ENCODE measurements at regions not wholly inside any gene's neighbourhood (a gene's known extent, or its start where the extent isn't known, plus 50 kb on each side); places are given as distances from the start of the nearest gene placed in this dataset.

GRCh38 chr1:115139381-115139780, 50.1 kb upstream of the TSPAN2 start:
- TF ChIP-seq, protein P1, sequence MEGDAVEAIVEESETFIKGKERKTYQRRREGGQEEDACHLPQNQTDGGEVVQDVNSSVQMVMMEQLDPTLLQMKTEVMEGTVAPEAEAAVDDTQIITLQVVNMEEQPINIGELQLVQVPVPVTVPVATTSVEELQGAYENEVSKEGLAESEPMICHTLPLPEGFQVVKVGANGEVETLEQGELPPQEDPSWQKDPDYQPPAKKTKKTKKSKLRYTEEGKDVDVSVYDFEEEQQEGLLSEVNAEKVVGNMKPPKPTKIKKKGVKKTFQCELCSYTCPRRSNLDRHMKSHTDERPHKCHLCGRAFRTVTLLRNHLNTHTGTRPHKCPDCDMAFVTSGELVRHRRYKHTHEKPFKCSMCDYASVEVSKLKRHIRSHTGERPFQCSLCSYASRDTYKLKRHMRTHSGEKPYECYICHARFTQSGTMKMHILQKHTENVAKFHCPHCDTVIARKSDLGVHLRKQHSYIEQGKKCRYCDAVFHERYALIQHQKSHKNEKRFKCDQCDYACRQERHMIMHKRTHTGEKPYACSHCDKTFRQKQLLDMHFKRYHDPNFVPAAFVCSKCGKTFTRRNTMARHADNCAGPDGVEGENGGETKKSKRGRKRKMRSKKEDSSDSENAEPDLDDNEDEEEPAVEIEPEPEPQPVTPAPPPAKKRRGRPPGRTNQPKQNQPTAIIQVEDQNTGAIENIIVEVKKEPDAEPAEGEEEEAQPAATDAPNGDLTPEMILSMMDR (IDR thresholded peaks at IDR 0.05; ENCODE audit: low read depth, low read length, poor library complexity, severe bottlenecking), result no peak
- TF ChIP-seq EZH2phosphoT487 (IDR thresholded peaks at IDR 0.05; ENCODE audit: borderline replicate concordance, low read length), result no peak

All from DOHH2 (cell line).